GM12878 (cell line): ENCODE measurements at regions not wholly inside any gene's neighbourhood (a gene's known extent, or its start where the extent isn't known, plus 50 kb on each side); places are given as distances from the start of the nearest gene placed in this dataset.

Experiments
- ATF2 ChIP-seq: IDR thresholded peaks from 2 replicates; pipeline ENCODE4 v1.6.1; 2012; ENCODE audit warnings: low read length, inconsistent platforms
- EGR1 ChIP-seq, 2 experiments: IDR thresholded peaks; 1 replicate in 1 of 2; 2 replicates in 1 of 2; pipeline ENCODE4 v1.6.1; 2011 to 2012; ENCODE audit warnings: low read depth in 2 of 2, low read length in 2 of 2, borderline replicate concordance in 1 of 2, mild to moderate bottlenecking in 1 of 2, moderate library complexity in 1 of 2
- GABPA ChIP-seq: IDR thresholded peaks from 2 replicates; pipeline ENCODE4 v1.6.1; 2014; ENCODE audit warnings: antibody characterized with exemption, low read depth, mild to moderate bottlenecking, inconsistent platforms
- RFX5 ChIP-seq: IDR thresholded peaks from 2 replicates; pipeline ENCODE4 v1.6.1; 2011; ENCODE audit warnings: low read depth, low read length, improper control_type of control experiment

GRCh38 chr15:29613951-29614382 lies 208.3 kb downstream of the TJP1 start:
- TF ChIP-seq EGR1 (IDR thresholded peaks at IDR 0.05; ENCODE audit: borderline replicate concordance in 1 of 2, low read depth in 2 of 2, low read length in 2 of 2) (no peak), RFX5 (no peak), ATF2 (no peak), GABPA (no peak)
